ENCODE measurements at regions not wholly inside any gene's neighbourhood (a gene's known extent, or its start where the extent isn't known, plus 50 kb on each side); places are given as distances from the start of the nearest gene placed in this dataset.

GRCh38 chr12:102730996-102731395, 186.0 kb downstream of the PAH start:
- Histone ChIP-seq H3K14ac (ENCODE audit: insufficient read length) (no peak overlapping the region), H3K79me1 (ENCODE audit: low read depth, low read length) (no peaks in the 10 kb centered on the region), H4K8ac (ENCODE audit: extremely low read depth, insufficient read depth, low read length) (no peak overlapping the region), H3K36me3 (ENCODE audit: control insufficient read depth in 2 of 4, insufficient read depth in 4 of 4, low read length in 3 of 4) (no peaks in the 10 kb centered on the region), H3K4me1 (replicated peaks in 1 of 4; ENCODE audit: control insufficient read depth in 3 of 4, insufficient read depth in 4 of 4, low read length in 3 of 4) (no peaks in the 10 kb centered on the region), H2AFZ (ENCODE audit: low read length) (no peak overlapping the region), H2BK5ac (ENCODE audit: low read depth, low read length) (no peak overlapping the region), H3K18ac (ENCODE audit: extremely low read depth, low read length) (no peak overlapping the region), H2BK120ac (replicated peaks; ENCODE audit: low read depth, low read length) (no peak overlapping the region), H3K79me2 (ENCODE audit: control insufficient read depth in 1 of 2, insufficient read depth in 2 of 2, low read length in 2 of 2) (no peaks in the 10 kb centered on the region), H3K9ac (replicated peaks in 1 of 4; ENCODE audit: extremely low read depth in 1 of 4, low read depth in 3 of 4, low read length in 3 of 4) (no peak overlapping the region), H3K4me2 (ENCODE audit: insufficient read depth in 1 of 2, low read depth in 2 of 2, low read length in 2 of 2) (no peak overlapping the region), H2BK20ac (ENCODE audit: low read length) (no peak overlapping the region), H3K27me3 (replicated peaks in 1 of 4; ENCODE audit: control insufficient read depth in 3 of 4, extremely low read depth in 1 of 4, insufficient read depth in 3 of 4, low read length in 3 of 4) (no peaks in the 10 kb centered on the region), H4K5ac (ENCODE audit: insufficient read length, low read depth, low read length) (no peak overlapping the region), H2BK15ac (ENCODE audit: low read length) (no peak overlapping the region), H3K56ac (replicated peaks; ENCODE audit: insufficient read length, low read depth, low read length) (no peak overlapping the region), H3K4ac (replicated peaks; ENCODE audit: insufficient read length, low read depth, low read length) (no peak overlapping the region), H4K20me1 (replicated peaks in 1 of 2; ENCODE audit: control insufficient read depth in 1 of 2, insufficient read depth in 2 of 2, low read length in 2 of 2) (no peaks in the 10 kb centered on the region), H3K23ac (ENCODE audit: insufficient read length) (no peak overlapping the region), H3K23me2 (ENCODE audit: low read depth, low read length) (no peaks in the 10 kb centered on the region), H3K27ac (ENCODE audit: low read depth, low read length) (no peak overlapping the region), H4K91ac (replicated peaks; ENCODE audit: insufficient read length, low read length) (no peak overlapping the region), H3K4me3 (ENCODE audit: extremely low read depth in 1 of 4, insufficient read depth in 2 of 4, low read depth in 3 of 4, low read length in 4 of 4) (no peak overlapping the region), H2AK5ac (ENCODE audit: low read depth, low read length) (no peak overlapping the region), H2BK12ac (ENCODE audit: low read depth, low read length) (no peak overlapping the region), H3K9me3 (ENCODE audit: insufficient read depth in 2 of 2, low read depth in 1 of 2, low read length in 1 of 2) (no peaks in the 10 kb centered on the region)
- FAIRE-seq (no peak), DNase-seq (ENCODE audit: low read depth in 1 of 2, low spot score in 2 of 2) (no peak)
- no peak for TF ChIP-seq SUZ12 (IDR thresholded peaks at IDR 0.05; ENCODE audit: low read length)
- no peak for TF ChIP-seq POU5F1 (IDR thresholded peaks at IDR 0.05; ENCODE audit: low read depth, low read length)
- peak in 2 of 3 experiments; percentile 10 to 20; a peak in 1 of 4 replicates for TF ChIP-seq CTCF (IDR thresholded peaks at IDR 0.05; ENCODE audit: control extremely low read depth in 1 of 3, insufficient read depth in 1 of 3, low read depth in 1 of 3, low read length in 3 of 3)
- TF ChIP-seq RXRA (IDR thresholded peaks at IDR 0.05; ENCODE audit: insufficient read depth, low read depth, low read length) = no peak
- no peak for TF ChIP-seq KDM5A (IDR thresholded peaks at IDR 0.05; ENCODE audit: low read length)
- peak in 1 of 2 experiments; percentile 27; a peak in 2 of 4 replicates for TF ChIP-seq RAD21 (IDR thresholded peaks at IDR 0.05 in 1 of 2, conservative IDR thresholded peaks at IDR 0.05 in 1 of 2; ENCODE audit: low read depth in 2 of 2, low read length in 2 of 2)
- 78% methylated on average over 8 of the region's 8 CpGs; no CpG with 5 or more reads in 1 of the 2 experiments for WGBS, 2 experiments (ENCODE audit: extremely low coverage in 1 of 2, insufficient coverage in 1 of 2, insufficient read length in 1 of 2, insufficient replicate concordance in 2 of 2, low coverage in 1 of 2, low lambda C conversion rate in 2 of 2, missing lambda C conversion rate in 1 of 2)
- ChIA-PET POLR2A (ENCODE audit: partially characterized antibody) (no interaction called here), CTCF (ENCODE audit: partially characterized antibody) (interaction anchor here (0.6 to 0.7 kb wide), 2 partner anchors 35 to 36 kb away, joined by 3 to 4 read pairs; no protein-coding TSS in a partner anchor)

All from H1 (cell line).